OCI-LY7 (cell line): ENCODE measurements at regions not wholly inside any gene's neighbourhood (a gene's known extent, or its start where the extent isn't known, plus 50 kb on each side); places are given as distances from the start of the nearest gene placed in this dataset.

Source experiments
- EZH2phosphoT487 ChIP-seq: fragments of 200-600 bp; sonication (generic); IDR thresholded peaks from 2 replicates; pipeline ENCODE4 v1.6.1; 2018; ENCODE audit warnings: low read depth, borderline replicate concordance, mild to moderate bottlenecking, mixed run types, antibody characterized with exemption, low read length, moderate library complexity, mixed read lengths
- TF ChIP-seq, protein P1 (sequence below): fragments of 200-600 bp; sonication (generic); conservative IDR thresholded peaks from 2 replicates; pipeline ENCODE4 v1.5.1; 2014; ENCODE audit warnings: mild to moderate bottlenecking, antibody characterized with exemption, low read length, moderate library complexity, mixed read lengths

DNA sequence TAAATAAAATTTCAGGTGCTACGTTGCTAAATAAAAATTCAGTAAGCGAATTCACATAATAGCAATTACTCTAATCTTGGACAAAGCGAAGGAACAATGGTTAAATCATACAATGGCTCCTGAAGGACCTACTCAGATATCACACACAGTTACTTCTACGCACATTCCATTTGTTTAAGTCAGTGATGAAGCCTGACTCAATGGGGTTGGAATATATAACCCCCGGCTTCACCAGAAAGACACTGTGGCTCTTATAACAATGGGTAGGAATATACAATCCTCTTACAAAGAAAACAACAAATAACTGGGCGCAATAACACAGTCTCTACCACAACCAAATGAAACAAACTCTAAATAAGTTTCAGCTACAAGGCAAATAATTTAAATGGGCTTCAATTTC lies 349.5 kb downstream of the IRS1 start:
- TF ChIP-seq, protein P1, sequence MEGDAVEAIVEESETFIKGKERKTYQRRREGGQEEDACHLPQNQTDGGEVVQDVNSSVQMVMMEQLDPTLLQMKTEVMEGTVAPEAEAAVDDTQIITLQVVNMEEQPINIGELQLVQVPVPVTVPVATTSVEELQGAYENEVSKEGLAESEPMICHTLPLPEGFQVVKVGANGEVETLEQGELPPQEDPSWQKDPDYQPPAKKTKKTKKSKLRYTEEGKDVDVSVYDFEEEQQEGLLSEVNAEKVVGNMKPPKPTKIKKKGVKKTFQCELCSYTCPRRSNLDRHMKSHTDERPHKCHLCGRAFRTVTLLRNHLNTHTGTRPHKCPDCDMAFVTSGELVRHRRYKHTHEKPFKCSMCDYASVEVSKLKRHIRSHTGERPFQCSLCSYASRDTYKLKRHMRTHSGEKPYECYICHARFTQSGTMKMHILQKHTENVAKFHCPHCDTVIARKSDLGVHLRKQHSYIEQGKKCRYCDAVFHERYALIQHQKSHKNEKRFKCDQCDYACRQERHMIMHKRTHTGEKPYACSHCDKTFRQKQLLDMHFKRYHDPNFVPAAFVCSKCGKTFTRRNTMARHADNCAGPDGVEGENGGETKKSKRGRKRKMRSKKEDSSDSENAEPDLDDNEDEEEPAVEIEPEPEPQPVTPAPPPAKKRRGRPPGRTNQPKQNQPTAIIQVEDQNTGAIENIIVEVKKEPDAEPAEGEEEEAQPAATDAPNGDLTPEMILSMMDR = no peak
- TF ChIP-seq EZH2phosphoT487 = no peak
